Upper lobe of left lung (tissue), 6 donors: ENCODE measurements at regions not wholly inside any gene's neighbourhood (a gene's known extent, or its start where the extent isn't known, plus 50 kb on each side); places are given as distances from the start of the nearest gene placed in this dataset.
"Not testable (repeated sequence)": the region's sequence is repeated elsewhere in the genome, so short reads cannot be mapped to it uniquely, and the experiment has no call there.

Experiments
- ATAC-seq, 2 donors: fragments of 200-7000 bp; cut with Tn5 transposase; one replicate each; pipeline ENCODE4 v1.9.1; 2022; ENCODE audit warnings: mild to moderate bottlenecking in 2 of 2, moderate library complexity in 2 of 2; ENCODE audit not compliant: low FRiP score in 2 of 2
- DNase-seq, 2 donors: peaks; one replicate each; pipeline ENCODE4 v3.0.0-alpha.2; 2019 to 2020
- H3K27ac ChIP-seq, 4 donors: fragments of 200-600 bp; sonication (generic); one replicate each; pipeline ENCODE4 v1.5.1; 2016 to 2019
- H3K27me3 ChIP-seq, 4 donors: fragments of 200-600 bp; sonication (generic); one replicate each; pipeline ENCODE4 v1.5.1; 2017 to 2019
- H3K36me3 ChIP-seq, 4 donors: fragments of 200-600 bp; sonication (generic); one replicate each; pipeline ENCODE4 v1.5.1; 2016 to 2019
- H3K4me1 ChIP-seq, 4 donors: fragments of 200-600 bp; sonication (generic); one replicate each; pipeline ENCODE4 v1.5.1; 2018 to 2019
- H3K4me3 ChIP-seq, 4 donors: fragments of 200-600 bp; sonication (generic); one replicate each; pipeline ENCODE4 v1.5.1; 2017 to 2019; ENCODE audit warnings: mild to moderate bottlenecking in 2 of 4, moderate library complexity in 1 of 4
- H3K9me3 ChIP-seq, 4 donors: fragments of 200-600 bp; sonication (generic); one replicate each; pipeline ENCODE4 v1.5.1; 2018 to 2019
- EP300 ChIP-seq, 4 donors: sonication (generic); formaldehyde crosslinking; IDR thresholded peaks; one replicate each; pipeline ENCODE4 v1.5.1; 2017; ENCODE audit warnings: antibody characterized with exemption in 4 of 4, control low read depth in 2 of 4
- POLR2A ChIP-seq, 4 donors: fragments of 450-650 bp; IDR thresholded peaks; one replicate each; pipeline ENCODE4 v1.5.1; 2016 to 2017; ENCODE audit warnings: antibody characterized with exemption in 4 of 4, mild to moderate bottlenecking in 2 of 4
- POLR2AphosphoS5 ChIP-seq, 2 donors: sonication (generic); formaldehyde crosslinking; IDR thresholded peaks; one replicate each; pipeline ENCODE4 v1.5.1; 2017; ENCODE audit warnings: antibody characterized with exemption in 2 of 2
- WGBS, 2 donors: methylation state at CpG; one replicate each; pipeline ENCODE4 v1.1.5; 2017 to 2018; 5-methylcytosine and 5-hydroxymethylcytosine counted together
- TF ChIP-seq, protein P1 (sequence below), 6 experiments: fragments of 450-650 bp in 4 of 6; fragments of 200-600 bp in 2 of 6; sonication (generic) in 2 of 6; IDR thresholded peaks; one replicate each; pipeline ENCODE4 v1.5.1; 2016 to 2019; ENCODE audit warnings: antibody characterized with exemption in 6 of 6
- donor health status: DM: no; HTN: no; CAD: no; lungs with moderate emphysema.
- donor health status: DM: no; HTN: yes; CAD: no; lungs with severe emphysema.

DNA sequence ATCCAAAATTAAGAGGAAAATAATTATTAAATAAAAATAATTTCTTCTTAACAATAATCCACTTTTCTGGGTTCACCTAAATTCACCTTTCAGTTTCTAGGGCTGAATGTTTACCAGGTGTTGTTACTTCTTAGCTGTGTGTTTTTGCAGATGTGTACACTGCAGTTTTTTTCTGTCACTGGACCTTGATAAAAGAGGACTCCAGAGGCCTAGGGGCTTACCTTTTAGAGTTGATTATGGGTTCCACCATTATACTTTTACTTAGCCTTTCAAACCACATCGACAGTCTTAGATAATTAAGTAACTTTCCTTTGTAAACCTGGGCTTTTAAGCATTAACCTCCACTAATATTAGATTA is 766.5 kb downstream of the BCKDHB start:
- no peaks in the 10 kb centered on the region for H3K27me3 ChIP-seq
- WGBS, 2 donors = 63 to 65% methylated on average over 1 of the region's 1 CpG
- H3K4me3 ChIP-seq = no peak overlapping the region
- H3K36me3 ChIP-seq = no peaks in the 10 kb centered on the region
- ATAC-seq (no peak), DNase-seq (no peak)
- no peak overlapping the region for H3K27ac ChIP-seq
- TF ChIP-seq, protein P1, sequence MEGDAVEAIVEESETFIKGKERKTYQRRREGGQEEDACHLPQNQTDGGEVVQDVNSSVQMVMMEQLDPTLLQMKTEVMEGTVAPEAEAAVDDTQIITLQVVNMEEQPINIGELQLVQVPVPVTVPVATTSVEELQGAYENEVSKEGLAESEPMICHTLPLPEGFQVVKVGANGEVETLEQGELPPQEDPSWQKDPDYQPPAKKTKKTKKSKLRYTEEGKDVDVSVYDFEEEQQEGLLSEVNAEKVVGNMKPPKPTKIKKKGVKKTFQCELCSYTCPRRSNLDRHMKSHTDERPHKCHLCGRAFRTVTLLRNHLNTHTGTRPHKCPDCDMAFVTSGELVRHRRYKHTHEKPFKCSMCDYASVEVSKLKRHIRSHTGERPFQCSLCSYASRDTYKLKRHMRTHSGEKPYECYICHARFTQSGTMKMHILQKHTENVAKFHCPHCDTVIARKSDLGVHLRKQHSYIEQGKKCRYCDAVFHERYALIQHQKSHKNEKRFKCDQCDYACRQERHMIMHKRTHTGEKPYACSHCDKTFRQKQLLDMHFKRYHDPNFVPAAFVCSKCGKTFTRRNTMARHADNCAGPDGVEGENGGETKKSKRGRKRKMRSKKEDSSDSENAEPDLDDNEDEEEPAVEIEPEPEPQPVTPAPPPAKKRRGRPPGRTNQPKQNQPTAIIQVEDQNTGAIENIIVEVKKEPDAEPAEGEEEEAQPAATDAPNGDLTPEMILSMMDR (IDR thresholded peaks at IDR 0.05) = no peak
- no peak for TF ChIP-seq POLR2A (IDR thresholded peaks at IDR 0.05)
- no peak for TF ChIP-seq POLR2AphosphoS5 (IDR thresholded peaks at IDR 0.05)
- no peak for TF ChIP-seq EP300 (IDR thresholded peaks at IDR 0.05)
- H3K4me1 ChIP-seq = no peaks in the 10 kb centered on the region
- H3K9me3 ChIP-seq = no peaks in the 10 kb centered on the region

DNA sequence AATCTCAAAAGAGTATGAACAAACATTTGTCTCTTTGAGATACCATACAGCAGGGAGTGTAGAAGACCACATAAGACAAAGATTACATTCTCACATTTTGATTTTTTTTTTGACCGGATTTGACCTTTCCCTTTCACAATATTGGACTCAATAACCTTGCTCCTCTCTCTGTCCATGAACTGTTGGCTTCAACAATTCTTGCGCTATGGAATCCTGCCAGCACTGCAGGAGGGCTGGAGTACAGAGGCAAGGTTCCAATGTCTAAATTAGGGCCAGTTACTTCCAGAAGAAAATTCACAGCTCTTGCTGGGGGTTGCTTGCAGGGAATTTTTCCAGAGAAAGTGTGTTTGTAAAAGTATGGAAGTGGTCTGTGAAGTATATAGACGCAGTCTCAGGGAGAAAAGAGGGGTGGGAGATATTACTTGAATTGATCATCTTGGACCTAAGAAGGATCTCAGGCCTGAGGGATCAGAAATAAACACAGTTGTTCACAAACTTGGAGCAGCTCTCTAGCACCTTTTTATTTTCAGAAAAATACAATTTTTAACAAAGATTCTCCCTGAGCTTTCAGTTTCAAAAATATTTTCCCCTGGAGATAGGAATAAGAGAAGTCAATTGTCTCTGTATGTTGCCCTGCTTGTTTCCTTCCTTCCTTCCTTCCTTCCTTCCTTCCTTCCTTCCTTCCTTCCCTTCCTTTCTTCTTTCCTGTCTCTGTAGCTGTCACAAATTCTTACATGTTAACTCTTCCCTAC is 765.9 kb downstream of the BCKDHB start:
- 78 to 84% methylated on average over 3 of the region's 3 CpGs for WGBS, 2 donors
- Histone ChIP-seq H3K9me3 (no peaks in the 10 kb centered on the region), H3K4me1 (no peaks in the 10 kb centered on the region), H3K4me3 (no peak overlapping the region), H3K36me3 (no peaks in the 10 kb centered on the region), H3K27ac (no peak overlapping the region), H3K27me3 (no peaks in the 10 kb centered on the region)
- ATAC-seq (peak in 1 of 2 donors; percentile 29), DNase-seq (no peak)
- TF ChIP-seq EP300 (IDR thresholded peaks at IDR 0.05) (no peak), POLR2AphosphoS5 (IDR thresholded peaks at IDR 0.05) (no peak), POLR2A (IDR thresholded peaks at IDR 0.05) (no peak)
- TF ChIP-seq, protein P1 (IDR thresholded peaks at IDR 0.05) = no peak

DNA sequence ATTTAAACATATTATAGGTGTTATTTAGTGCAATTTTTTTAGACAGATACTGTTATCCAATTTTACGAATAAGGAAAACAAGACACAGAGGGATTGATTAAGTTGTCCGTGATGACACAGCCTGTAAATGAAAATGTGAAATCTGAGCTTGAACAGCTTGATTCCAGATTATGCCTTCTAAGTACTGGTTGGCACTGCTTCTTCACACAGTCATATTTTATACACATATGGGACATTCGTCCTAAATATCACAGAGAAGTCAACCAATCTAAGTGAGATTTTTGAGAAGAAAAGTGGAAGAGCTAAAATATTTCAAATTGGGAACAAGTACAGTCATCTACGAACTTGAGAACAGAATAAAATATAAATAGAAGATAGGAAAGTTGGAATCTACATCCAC is 756.3 kb downstream of the BCKDHB start:
- Histone ChIP-seq H3K27me3 (no peaks in the 10 kb centered on the region), H3K4me3 (no peak overlapping the region), H3K27ac (no peak overlapping the region), H3K9me3 (no peaks in the 10 kb centered on the region), H3K4me1 (no peaks in the 10 kb centered on the region), H3K36me3 (no peaks in the 10 kb centered on the region)
- ATAC-seq = no peak
- TF ChIP-seq, protein P1 (IDR thresholded peaks at IDR 0.05) = no peak
- DNase-seq = no peak
- WGBS, 2 donors = 76 to 79% methylated on average over 4 of the region's 4 CpGs

DNA sequence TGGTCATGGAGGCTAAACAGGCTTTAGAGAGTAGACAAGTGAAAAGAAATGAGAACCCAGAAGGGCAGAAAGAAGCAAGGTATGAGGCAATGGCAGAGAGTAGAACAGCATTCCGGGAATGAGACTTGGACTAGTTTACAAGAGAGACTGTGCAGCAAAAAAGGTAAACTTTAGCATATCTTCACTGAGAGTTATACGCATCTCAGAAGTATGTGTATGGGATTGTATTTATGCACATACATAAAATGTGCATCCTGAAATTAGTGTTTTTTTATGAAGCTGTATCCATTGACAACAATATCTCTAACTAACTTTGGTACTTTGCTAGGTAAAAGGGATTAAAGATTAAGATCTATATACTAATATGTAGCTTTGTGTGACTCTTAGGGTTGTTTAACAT is 753.6 kb downstream of the BCKDHB start:
- no peak overlapping the region for H3K4me3 ChIP-seq
- H3K27me3 ChIP-seq = no peaks in the 10 kb centered on the region
- H3K27ac ChIP-seq = no peak overlapping the region
- no peak for ATAC-seq
- no peak for TF ChIP-seq POLR2AphosphoS5 (IDR thresholded peaks at IDR 0.05)
- no peak for TF ChIP-seq POLR2A (IDR thresholded peaks at IDR 0.05)
- TF ChIP-seq EP300 (IDR thresholded peaks at IDR 0.05) = no peak
- TF ChIP-seq, protein P1 (IDR thresholded peaks at IDR 0.05) = no peak
- no peaks in the 10 kb centered on the region for H3K36me3 ChIP-seq
- H3K9me3 ChIP-seq = peaks cover 0 to 6% (median 2%) of the 10 kb centered on the region in 4 donors
- 90 to 91% methylated on average over 2 of the region's 2 CpGs for WGBS, 2 donors
- DNase-seq = no peak
- no peaks in the 10 kb centered on the region for H3K4me1 ChIP-seq

DNA sequence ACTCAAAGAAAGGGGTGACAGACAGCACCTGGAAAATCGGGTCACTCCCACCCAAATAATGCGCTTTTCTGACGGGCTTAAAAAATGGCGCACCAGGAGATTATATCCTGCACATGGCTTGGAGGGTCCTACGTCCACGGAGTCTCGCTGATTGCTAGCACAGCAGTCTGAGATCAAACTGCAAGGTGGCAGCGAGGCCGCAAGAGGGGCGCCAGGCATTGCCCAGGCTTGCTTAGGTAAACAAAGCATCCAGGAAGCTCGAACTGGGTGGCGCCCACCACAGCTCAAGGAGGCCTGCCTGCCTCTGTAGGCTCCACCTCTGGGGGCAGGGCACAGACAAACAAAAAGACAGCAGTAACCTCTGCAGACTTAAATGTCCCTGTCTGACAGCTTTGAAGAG is 741.5 kb downstream of the BCKDHB start:
- H3K36me3 ChIP-seq, ATAC-seq, H3K4me1 ChIP-seq, H3K27me3 ChIP-seq, H3K9me3 ChIP-seq, H3K27ac ChIP-seq, H3K4me3 ChIP-seq: not testable (repeated sequence)
- 90 to 97% methylated on average over 11 to 12 of the region's 12 CpGs for WGBS, 2 donors
- peak in 1 of 2 donors; percentile 27 for DNase-seq
